OCI-LY3 (cell line): ENCODE measurements at regions not wholly inside any gene's neighbourhood (a gene's known extent, or its start where the extent isn't known, plus 50 kb on each side); places are given as distances from the start of the nearest gene placed in this dataset.

Experiments used
- H2AFZ ChIP-seq: fragments of 200-600, 300-600 bp; shearing (Covaris generic); 2 replicates; pipeline ENCODE4 v1.6.0; 2014; ENCODE audit warnings: antibody characterized with exemption, low read depth, low read length
- H3K27ac ChIP-seq: fragments of 200-600, 300-600 bp; sonication (generic); 2 replicates; pipeline ENCODE4 v1.5.1; 2014; ENCODE audit warnings: mild to moderate bottlenecking, low read length, moderate library complexity, mixed read lengths
- H3K27me3 ChIP-seq: fragments of 200-600, 300-600 bp; sonication (generic); 2 replicates; pipeline ENCODE4 v1.6.1; 2014; ENCODE audit warnings: low read depth, low read length, mixed read lengths
- H3K36me3 ChIP-seq: fragments of 200-600, 300-600 bp; sonication (generic); replicated peaks from 2 replicates; pipeline ENCODE3; 2014; ENCODE audit warnings: low read depth, low read length, mixed read lengths
- H3K4me1 ChIP-seq: fragments of 300-600, 200-600 bp; sonication (generic); 2 replicates; pipeline ENCODE4 v1.6.1; 2014; ENCODE audit warnings: low read length, mixed read lengths
- H3K4me2 ChIP-seq: fragments of 200-600, 300-600 bp; sonication (generic); 2 replicates; pipeline ENCODE4 v1.6.1; 2014; ENCODE audit warnings: low read length, mixed read lengths
- H3K4me3 ChIP-seq: fragments of 300-600, 200-600 bp; sonication (generic); 2 replicates; pipeline ENCODE4 v1.5.1; 2014; ENCODE audit warnings: antibody characterized with exemption, mild to moderate bottlenecking, low read length, moderate library complexity
- H3K79me2 ChIP-seq: fragments of 300-600, 200-600 bp; shearing (Covaris generic); 2 replicates; pipeline ENCODE4 v1.6.1; 2014; ENCODE audit warnings: mild to moderate bottlenecking, low read length, mixed read lengths
- H3K9ac ChIP-seq: fragments of 300-600, 200-600 bp; shearing (Covaris generic); 2 replicates; pipeline ENCODE4 v1.6.0; 2014; ENCODE audit warnings: mild to moderate bottlenecking, low read length, moderate library complexity
- H3K9me3 ChIP-seq: fragments of 200-600, 300-600 bp; shearing (Covaris generic); 2 replicates; pipeline ENCODE4 v1.6.1; 2014; ENCODE audit warnings: low read length, mixed read lengths; ENCODE audit not compliant: insufficient read depth
- H4K20me1 ChIP-seq: fragments of 200-600, 300-600 bp; sonication (generic); 2 replicates; pipeline ENCODE4 v1.6.1; 2016; ENCODE audit warnings: low read length, mixed read lengths; ENCODE audit not compliant: insufficient read depth
- CTCF ChIP-seq: fragments of 200-600, 300-600 bp; sonication (generic); IDR thresholded peaks from 2 replicates; pipeline ENCODE4 v1.5.1; 2014; ENCODE audit warnings: antibody characterized with exemption, low read length, low read depth
- EZH2phosphoT487 ChIP-seq: fragments of 200-600 bp; shearing (Covaris generic); IDR thresholded peaks from 2 replicates; pipeline ENCODE4 v1.6.1; 2018; ENCODE audit warnings: antibody characterized with exemption, mixed run types, low read depth

GRCh38 chr17:72369366-72369765 lies 248.5 kb downstream of the SOX9 start:
- H3K9ac ChIP-seq: no peak overlapping the region
- no peak overlapping the region for H2AFZ ChIP-seq
- TF ChIP-seq EZH2phosphoT487 (no peak), CTCF (no peak)
- peaks cover 18% of the 10 kb centered on the region for H3K4me1 ChIP-seq
- peaks cover under 1% of the 10 kb centered on the region; the same call in 1 of the 2 replicates for H3K27me3 ChIP-seq
- H3K4me2 ChIP-seq: no peak overlapping the region
- no peak overlapping the region for H3K4me3 ChIP-seq
- H3K27ac ChIP-seq: no peak overlapping the region
- H3K79me2 ChIP-seq: no peaks in the 10 kb centered on the region
- H3K9me3 ChIP-seq: no peaks in the 10 kb centered on the region
- no peaks in the 10 kb centered on the region for H3K36me3 ChIP-seq
- H4K20me1 ChIP-seq: no peaks in the 10 kb centered on the region

GRCh38 chr17:72370819-72371218 lies 250.0 kb downstream of the SOX9 start:
- no peak overlapping the region for H3K4me2 ChIP-seq
- no peaks in the 10 kb centered on the region for H3K36me3 ChIP-seq
- no peak overlapping the region for H3K9ac ChIP-seq
- H4K20me1 ChIP-seq: no peaks in the 10 kb centered on the region
- no peak overlapping the region for H2AFZ ChIP-seq
- no peak overlapping the region for H3K4me3 ChIP-seq
- TF ChIP-seq CTCF (no peak), EZH2phosphoT487 (no peak)
- no peaks in the 10 kb centered on the region for H3K27me3 ChIP-seq
- H3K27ac ChIP-seq: no peak overlapping the region
- peaks cover 18% of the 10 kb centered on the region for H3K4me1 ChIP-seq
- H3K9me3 ChIP-seq: no peaks in the 10 kb centered on the region
- no peaks in the 10 kb centered on the region for H3K79me2 ChIP-seq

- H3K9ac ChIP-seq: no peak overlapping the region
- H3K4me3 ChIP-seq: no peak overlapping the region
- H3K27me3 ChIP-seq: no peaks in the 10 kb centered on the region
- no peaks in the 10 kb centered on the region for H3K9me3 ChIP-seq
- no peak overlapping the region for H3K4me2 ChIP-seq
- H4K20me1 ChIP-seq: no peaks in the 10 kb centered on the region
- H3K4me1 ChIP-seq: peaks cover 18% of the 10 kb centered on the region
- H3K27ac ChIP-seq: no peak overlapping the region
- no peak overlapping the region for H2AFZ ChIP-seq
- H3K79me2 ChIP-seq: no peaks in the 10 kb centered on the region
- no peaks in the 10 kb centered on the region for H3K36me3 ChIP-seq
- TF ChIP-seq EZH2phosphoT487 (no peak), CTCF (no peak)
Measured at GRCh38 chr17:72372185-72372584, 251.4 kb downstream of the SOX9 start.

- H4K20me1 ChIP-seq: no peaks in the 10 kb centered on the region
- H3K9ac ChIP-seq: no peak overlapping the region
- no peaks in the 10 kb centered on the region for H3K36me3 ChIP-seq
- H3K79me2 ChIP-seq: no peaks in the 10 kb centered on the region
- no peak overlapping the region for H3K4me2 ChIP-seq
- no peaks in the 10 kb centered on the region for H3K9me3 ChIP-seq
- H3K27ac ChIP-seq: no peak overlapping the region
- H3K27me3 ChIP-seq: no peaks in the 10 kb centered on the region
- no peak for TF ChIP-seq EZH2phosphoT487
- no peak for TF ChIP-seq CTCF
- no peak overlapping the region for H2AFZ ChIP-seq
- H3K4me1 ChIP-seq: peaks cover 18% of the 10 kb centered on the region
- H3K4me3 ChIP-seq: no peak overlapping the region
Measured at GRCh38 chr17:72373910-72374741, 253.3 kb downstream of the SOX9 start.
